ENCODE measurements at regions not wholly inside any gene's neighbourhood (a gene's known extent, or its start where the extent isn't known, plus 50 kb on each side); places are given as distances from the start of the nearest gene placed in this dataset.

DNA sequence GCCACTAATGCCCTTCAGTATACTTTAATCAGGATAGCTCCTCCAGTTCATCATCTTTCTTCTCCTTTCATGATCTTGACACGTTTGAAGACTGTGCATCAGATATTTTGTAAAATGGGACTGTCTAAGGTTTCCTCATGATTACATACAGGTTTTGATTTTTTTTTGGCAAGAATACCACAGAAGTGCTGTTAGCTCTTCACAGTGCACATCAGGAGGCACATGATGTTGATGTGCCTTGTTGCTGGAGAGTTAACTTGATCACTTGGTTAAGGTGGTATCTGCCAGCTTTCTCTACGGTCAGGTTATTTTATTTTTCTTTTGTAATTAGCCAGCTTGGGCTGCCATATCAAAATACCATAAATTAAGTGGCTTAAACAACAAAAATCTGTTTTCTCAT, 128.6 kb upstream of the IVNS1ABP start:
- H3K27me3 ChIP-seq: no peaks in the 10 kb centered on the region
- DNase-seq (no peak), ATAC-seq (no peak)
- TF ChIP-seq POLR2A (IDR thresholded peaks at IDR 0.05): no peak
- TF ChIP-seq, protein P1, sequence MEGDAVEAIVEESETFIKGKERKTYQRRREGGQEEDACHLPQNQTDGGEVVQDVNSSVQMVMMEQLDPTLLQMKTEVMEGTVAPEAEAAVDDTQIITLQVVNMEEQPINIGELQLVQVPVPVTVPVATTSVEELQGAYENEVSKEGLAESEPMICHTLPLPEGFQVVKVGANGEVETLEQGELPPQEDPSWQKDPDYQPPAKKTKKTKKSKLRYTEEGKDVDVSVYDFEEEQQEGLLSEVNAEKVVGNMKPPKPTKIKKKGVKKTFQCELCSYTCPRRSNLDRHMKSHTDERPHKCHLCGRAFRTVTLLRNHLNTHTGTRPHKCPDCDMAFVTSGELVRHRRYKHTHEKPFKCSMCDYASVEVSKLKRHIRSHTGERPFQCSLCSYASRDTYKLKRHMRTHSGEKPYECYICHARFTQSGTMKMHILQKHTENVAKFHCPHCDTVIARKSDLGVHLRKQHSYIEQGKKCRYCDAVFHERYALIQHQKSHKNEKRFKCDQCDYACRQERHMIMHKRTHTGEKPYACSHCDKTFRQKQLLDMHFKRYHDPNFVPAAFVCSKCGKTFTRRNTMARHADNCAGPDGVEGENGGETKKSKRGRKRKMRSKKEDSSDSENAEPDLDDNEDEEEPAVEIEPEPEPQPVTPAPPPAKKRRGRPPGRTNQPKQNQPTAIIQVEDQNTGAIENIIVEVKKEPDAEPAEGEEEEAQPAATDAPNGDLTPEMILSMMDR (IDR thresholded peaks at IDR 0.05 in 4 of 5, conservative IDR thresholded peaks at IDR 0.05 in 1 of 5): no peak
- intact Hi-C loops (cut with DNase I; ENCODE audit: low total_unique reads) (no loop called here), in situ Hi-C loops (cut with MboI; ENCODE audit: low sequenced_read_pairs in 4 of 4) (no loop called here)
- H3K4me1 ChIP-seq: no peaks in the 10 kb centered on the region
- H3K27ac ChIP-seq: no peak overlapping the region
- H3K9me3 ChIP-seq: no peaks in the 10 kb centered on the region
- no peak overlapping the region for H3K4me3 ChIP-seq
- H3K36me3 ChIP-seq: no peaks in the 10 kb centered on the region

DNA sequence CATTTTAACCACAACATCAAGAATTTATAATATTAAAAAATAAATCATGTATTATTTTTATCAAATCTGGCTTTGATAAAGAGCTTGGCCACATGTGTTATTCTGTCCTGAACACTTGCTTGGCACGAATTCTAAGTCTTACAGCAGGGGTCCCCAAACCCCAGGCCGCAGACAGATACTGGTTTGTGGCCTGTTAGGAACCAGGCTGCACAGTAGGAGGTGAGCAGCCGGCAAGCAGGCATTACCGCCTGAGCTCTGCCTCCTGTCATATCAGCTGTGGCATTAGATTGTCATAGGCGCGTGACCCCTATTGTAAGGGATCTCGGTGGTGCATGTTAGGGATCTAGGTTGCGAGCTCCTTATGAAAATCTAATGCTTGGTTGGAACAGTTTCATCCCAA, 127.6 kb upstream of the IVNS1ABP start:
- Histone ChIP-seq H3K4me3 (no peak overlapping the region), H3K27ac (no peak overlapping the region), H3K36me3 (no peaks in the 10 kb centered on the region), H3K4me1 (peaks cover 0 to 7% of the 10 kb centered on the region in 2 donors), H3K27me3 (no peaks in the 10 kb centered on the region), H3K9me3 (no peaks in the 10 kb centered on the region)
- TF ChIP-seq POLR2A (IDR thresholded peaks at IDR 0.05): no peak
- TF ChIP-seq, protein P1 (IDR thresholded peaks at IDR 0.05 in 4 of 5, conservative IDR thresholded peaks at IDR 0.05 in 1 of 5): no peak
- DNase-seq: no peak
- in situ Hi-C loops (cut with MboI; ENCODE audit: low sequenced_read_pairs in 4 of 4) (no loop called here), intact Hi-C loops (cut with DNase I; ENCODE audit: low total_unique reads) (no loop called here)
- ATAC-seq: no peak

DNA sequence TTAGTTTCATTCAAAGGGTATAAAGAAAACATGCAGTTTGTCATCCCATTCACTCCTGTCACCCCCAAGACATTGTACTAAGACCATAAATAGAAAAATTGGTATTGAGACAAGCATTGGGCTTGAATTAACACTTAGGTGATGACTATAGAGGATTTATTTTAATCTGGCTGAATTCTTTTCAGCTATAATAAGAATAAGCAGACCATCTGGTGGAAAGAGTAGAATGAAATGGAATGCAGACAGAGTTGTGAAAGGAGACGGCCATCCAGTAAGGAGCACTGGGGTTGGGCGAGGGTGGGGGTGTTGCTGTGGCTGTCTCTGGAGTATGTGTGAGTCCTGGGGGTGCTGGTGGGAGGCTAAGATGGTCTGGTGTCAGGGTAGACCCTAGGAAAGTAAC, 125.0 kb upstream of the IVNS1ABP start:
- DNase-seq (no peak), ATAC-seq (no peak)
- peaks cover 0 to 7% of the 10 kb centered on the region in 2 donors for H3K4me1 ChIP-seq
- no peaks in the 10 kb centered on the region for H3K27me3 ChIP-seq
- no peaks in the 10 kb centered on the region for H3K9me3 ChIP-seq
- no peak overlapping the region for H3K27ac ChIP-seq
- no peaks in the 10 kb centered on the region for H3K36me3 ChIP-seq
- no peak overlapping the region for H3K4me3 ChIP-seq
- intact Hi-C loops (cut with DNase I; ENCODE audit: low total_unique reads) (no loop called here), in situ Hi-C loops (cut with MboI; ENCODE audit: low sequenced_read_pairs in 4 of 4) (no loop called here)
- TF ChIP-seq, protein P1 (IDR thresholded peaks at IDR 0.05 in 4 of 5, conservative IDR thresholded peaks at IDR 0.05 in 1 of 5): no peak
- no peak for TF ChIP-seq POLR2A (IDR thresholded peaks at IDR 0.05)

DNA sequence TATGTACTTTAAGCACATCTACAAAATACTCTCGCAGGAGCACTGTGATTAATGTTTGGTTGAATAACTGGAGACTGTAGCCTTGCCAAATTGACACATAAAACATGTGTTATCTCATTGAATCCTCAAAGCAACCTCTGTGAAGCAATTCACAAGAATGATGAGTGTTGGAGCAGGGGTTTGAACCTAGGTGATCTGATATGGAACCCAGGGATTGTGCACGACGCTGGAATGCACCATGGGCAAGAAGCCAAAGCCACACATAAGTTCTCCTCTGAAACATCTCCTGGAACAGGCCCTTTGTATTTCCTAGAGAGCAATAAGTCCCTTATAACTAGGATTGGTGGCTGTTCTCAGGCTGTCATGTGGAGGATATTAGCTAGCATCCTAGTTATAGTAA, 124.6 kb upstream of the IVNS1ABP start:
- intact Hi-C loops (cut with DNase I; ENCODE audit: low total_unique reads) (no loop called here), in situ Hi-C loops (cut with MboI; ENCODE audit: low sequenced_read_pairs in 4 of 4) (no loop called here)
- no peak overlapping the region for H3K4me3 ChIP-seq
- TF ChIP-seq, protein P1 (IDR thresholded peaks at IDR 0.05 in 4 of 5, conservative IDR thresholded peaks at IDR 0.05 in 1 of 5): no peak
- no peak for TF ChIP-seq POLR2A (IDR thresholded peaks at IDR 0.05)
- H3K4me1 ChIP-seq: peaks cover 0 to 7% of the 10 kb centered on the region in 2 donors
- DNase-seq (no peak), ATAC-seq (no peak)
- H3K36me3 ChIP-seq: no peaks in the 10 kb centered on the region
- H3K27ac ChIP-seq: no peak overlapping the region
- H3K9me3 ChIP-seq: no peaks in the 10 kb centered on the region
- no peaks in the 10 kb centered on the region for H3K27me3 ChIP-seq

DNA sequence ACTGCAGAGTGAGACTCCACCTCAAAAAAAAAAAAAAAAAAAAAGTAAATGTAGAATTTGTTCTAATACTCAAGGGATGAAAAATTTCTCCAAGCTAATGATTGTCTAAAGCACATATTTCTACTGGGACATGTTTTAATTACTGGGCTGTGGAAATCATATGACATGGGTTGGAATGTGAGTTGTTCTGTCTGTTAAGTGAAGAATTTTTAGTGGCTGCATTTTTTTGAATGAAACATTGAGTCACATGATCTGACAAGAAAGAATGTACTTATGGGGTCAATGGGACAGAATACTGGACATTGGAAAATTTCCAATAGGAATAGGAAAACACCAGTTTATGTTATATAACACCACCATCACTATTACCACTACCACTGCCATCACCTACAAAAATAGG, 123.8 kb upstream of the IVNS1ABP start:
- Histone ChIP-seq H3K36me3 (no peaks in the 10 kb centered on the region), H3K4me3 (no peak overlapping the region), H3K9me3 (no peaks in the 10 kb centered on the region), H3K4me1 (peaks cover 0 to 7% of the 10 kb centered on the region in 2 donors), H3K27me3 (no peaks in the 10 kb centered on the region), H3K27ac (no peak overlapping the region)
- intact Hi-C loops (cut with DNase I; ENCODE audit: low total_unique reads): no loop called here
- DNase-seq (no peak), ATAC-seq (no peak)
- no peak for TF ChIP-seq POLR2A (IDR thresholded peaks at IDR 0.05)
- TF ChIP-seq, protein P1 (IDR thresholded peaks at IDR 0.05 in 4 of 5, conservative IDR thresholded peaks at IDR 0.05 in 1 of 5): no peak
- in situ Hi-C loops (cut with MboI; ENCODE audit: low sequenced_read_pairs in 4 of 4): no loop called here
